RCC 7860 (cell line): ENCODE measurements at regions not wholly inside any gene's neighbourhood (a gene's known extent, or its start where the extent isn't known, plus 50 kb on each side); places are given as distances from the start of the nearest gene placed in this dataset.
A peak's percentile ranks its signal among the peaks of the same experiment; 100 is the strongest.
"Not testable (repeated sequence)": the region's sequence is repeated elsewhere in the genome, so short reads cannot be mapped to it uniquely, and the experiment has no call there.

Experiments
- DNase-seq: peaks from one replicate; pipeline ENCODE4 v3.0.0-alpha.2; 2015; ENCODE audit warnings: low spot score
- FAIRE-seq: peaks from 2 replicates; lab custom pipeline; 2012; peaks lifted over from hg19 to GRCh38; lab: Jason Lieb, UNC

DNA sequence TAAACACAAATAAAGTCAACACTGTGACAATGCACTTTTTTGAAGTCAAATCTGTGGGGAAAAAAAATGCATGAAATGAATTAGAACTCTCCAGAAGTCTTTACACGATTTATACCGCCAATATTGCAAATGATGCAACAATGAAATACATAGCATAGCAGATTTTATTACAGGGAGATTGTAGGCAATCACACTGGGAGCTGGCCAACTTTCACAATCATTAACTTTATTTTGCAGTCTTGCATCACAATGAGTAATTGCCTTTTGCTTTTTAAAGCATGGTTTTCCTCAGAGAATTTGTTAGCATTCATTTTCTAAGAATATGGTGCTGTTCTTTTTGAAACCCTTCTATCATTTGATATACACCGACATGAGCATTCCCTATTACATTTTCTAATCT lies 366.4 kb upstream of the FSIP2 start:
- FAIRE-seq (peak; percentile 46), DNase-seq (no peak)

DNA sequence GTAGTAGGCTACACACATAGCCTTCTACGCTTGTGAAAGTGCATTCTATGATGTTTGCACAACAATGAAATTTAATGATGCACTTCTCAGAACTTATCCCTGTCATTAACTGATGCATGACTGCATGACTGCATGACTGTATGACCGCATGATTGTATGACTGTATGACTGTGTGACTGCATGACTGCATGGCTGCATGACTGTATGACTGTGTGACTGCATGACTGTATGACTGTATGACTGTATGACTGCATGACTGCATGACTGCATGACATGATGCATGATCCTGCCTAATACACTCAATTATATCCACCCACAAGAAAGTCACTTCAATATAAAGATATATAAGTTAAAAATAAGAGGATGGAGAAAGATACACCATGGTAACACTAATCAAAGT lies 365.4 kb upstream of the FSIP2 start:
- no peak for FAIRE-seq
- no peak for DNase-seq

DNA sequence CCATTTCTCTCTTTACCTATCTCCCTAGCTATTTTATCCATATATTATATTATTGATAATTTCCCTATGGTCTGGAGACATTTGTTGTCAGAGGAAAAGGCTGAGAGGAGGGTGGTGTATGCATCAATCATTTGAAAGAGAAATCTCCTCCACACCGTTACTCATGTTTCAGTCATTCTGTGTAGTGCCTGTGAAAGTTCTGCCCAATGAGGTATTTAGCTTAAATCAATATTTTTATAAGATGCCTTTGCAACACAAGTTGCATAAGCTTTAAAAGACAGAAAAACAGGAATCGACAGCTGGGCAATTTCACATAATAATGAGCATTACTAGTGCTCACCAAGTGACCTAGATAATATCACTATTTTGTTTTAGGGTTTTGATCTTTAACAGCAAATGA lies 363.7 kb upstream of the FSIP2 start:
- FAIRE-seq (no peak), DNase-seq (no peak)

DNA sequence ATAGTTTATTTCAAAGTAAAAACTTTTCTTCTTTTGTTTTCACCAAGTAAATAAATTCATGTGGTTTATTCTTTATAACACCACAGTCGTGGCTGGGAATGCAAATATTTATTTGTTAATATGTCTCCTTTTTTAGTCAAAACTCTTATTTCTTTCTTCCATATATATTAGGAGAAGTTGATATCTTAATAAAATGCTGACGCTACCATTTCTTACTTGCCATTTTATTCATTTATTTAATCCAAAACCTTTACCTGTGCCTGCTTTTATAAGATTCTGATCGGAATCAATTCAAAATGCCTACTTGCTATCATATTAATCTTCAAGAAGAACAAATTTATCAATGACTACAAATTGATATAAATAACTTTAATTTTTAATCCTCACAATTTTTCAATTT lies 362.9 kb upstream of the FSIP2 start:
- DNase-seq (no peak), FAIRE-seq (no peak)

DNA sequence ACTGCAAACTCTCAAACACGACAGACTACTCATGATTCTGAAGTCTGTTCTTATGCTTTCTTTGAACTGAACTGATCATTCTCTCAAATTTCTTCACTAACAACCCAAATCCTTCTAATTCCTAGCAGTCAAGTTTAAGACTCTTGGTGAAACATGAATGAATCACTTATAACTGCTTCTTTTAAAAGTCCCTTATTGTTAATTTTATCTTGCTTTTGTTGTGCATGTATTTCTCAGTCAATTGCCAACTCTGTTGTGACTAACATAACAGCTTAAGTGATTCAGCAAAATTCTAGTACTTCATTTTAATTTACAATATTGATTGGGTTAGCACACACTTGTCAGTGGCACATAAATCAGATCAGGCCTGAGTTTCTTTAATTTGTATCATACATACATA lies 357.0 kb upstream of the FSIP2 start:
- FAIRE-seq (no peak), DNase-seq (no peak)

DNA sequence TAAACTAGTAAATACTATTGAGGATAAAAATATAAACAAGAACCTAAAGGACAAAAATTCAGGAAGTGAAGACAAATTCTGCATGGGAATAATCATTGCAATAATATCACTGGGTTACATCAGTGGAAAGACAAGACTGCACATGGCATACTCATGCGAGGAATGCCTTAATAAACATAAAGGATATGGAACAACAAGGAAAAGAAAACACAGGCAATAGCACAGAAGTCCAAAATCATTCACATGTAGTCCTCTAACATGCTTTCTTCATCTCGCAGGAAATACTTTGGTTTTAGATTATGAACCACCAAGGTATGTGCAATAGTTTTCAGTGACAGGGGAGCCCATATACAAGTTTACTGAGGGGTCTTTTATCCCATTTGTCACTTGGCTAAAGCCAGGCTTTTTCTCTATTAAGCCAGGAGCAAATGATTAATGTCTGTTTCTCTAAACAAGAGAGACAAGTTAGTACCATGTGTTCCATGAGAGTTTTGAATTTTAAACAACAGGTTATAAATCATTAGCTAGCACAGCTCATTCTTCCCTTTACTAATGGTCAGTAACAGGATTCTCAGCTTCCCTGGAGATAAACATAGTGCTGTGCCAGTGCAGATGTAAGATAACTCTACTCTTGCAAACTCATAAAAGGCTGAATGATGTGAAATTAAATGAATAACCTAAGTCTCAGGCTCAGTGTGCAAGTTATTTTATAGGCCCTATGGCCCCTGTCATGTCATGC lies 353.6 kb upstream of the FSIP2 start:
- FAIRE-seq (no peak), DNase-seq (no peak)

DNA sequence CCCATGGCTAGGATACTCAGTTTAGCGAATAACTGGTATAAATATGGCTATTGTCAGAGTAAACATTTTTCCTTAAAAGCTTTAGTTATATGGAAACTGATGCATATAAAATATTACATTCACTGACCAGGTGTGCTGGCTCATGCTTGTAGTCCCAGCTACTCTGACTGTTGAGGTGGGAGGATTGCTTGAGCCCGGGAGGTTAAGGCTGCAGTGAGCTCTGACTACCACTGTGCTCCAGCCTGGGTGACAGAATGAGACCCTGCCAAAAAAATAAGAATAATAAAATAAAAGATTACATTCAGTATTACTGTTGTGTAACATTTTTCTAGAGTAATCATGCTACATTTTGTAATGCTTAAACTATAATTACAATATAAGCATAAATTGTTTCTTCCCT lies 350.4 kb upstream of the FSIP2 start:
- FAIRE-seq, result no peak

DNA sequence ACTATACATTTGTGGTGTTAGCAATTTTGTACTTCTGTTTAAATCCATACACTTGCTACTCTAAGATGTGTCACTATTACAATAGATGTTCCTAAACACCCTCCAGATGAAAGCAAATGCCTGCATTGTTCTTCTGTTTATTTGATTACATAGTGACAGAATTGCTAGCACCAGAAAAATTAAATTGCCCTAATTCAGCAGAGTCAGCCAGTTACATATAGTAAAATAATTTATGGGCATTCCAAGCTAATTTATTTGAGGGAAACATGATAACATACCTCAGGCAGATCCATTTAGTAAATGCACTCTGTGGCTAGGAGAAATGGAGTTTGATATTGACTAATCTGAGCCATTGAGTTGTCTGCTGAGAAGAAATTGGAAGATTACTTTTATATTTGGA lies 347.1 kb upstream of the FSIP2 start:
- no peak for DNase-seq
- no peak for FAIRE-seq

More for the DNA sequence above, 350.4 kb upstream of the FSIP2 start:
- DNase-seq, result no peak

DNA sequence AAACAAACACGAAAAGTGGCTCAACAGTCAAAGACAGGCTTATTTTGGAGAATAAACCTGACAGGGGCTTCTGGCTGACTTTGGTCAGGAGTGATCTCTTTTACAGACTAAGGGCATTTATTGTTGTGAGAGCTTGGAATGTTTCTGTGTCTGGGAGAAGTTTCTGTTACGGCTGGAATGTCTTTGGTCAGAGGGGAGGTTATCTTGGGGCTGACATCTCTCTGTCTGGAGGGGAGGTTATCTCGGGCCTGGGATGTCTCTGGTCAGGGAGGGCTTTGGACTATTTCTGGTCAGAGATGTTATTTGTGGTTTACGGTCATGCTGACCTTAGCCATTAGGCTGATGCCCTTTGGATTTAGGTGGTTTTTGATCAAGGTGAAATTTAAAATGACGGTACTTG lies 345.5 kb upstream of the FSIP2 start:
- FAIRE-seq, result no peak

DNA sequence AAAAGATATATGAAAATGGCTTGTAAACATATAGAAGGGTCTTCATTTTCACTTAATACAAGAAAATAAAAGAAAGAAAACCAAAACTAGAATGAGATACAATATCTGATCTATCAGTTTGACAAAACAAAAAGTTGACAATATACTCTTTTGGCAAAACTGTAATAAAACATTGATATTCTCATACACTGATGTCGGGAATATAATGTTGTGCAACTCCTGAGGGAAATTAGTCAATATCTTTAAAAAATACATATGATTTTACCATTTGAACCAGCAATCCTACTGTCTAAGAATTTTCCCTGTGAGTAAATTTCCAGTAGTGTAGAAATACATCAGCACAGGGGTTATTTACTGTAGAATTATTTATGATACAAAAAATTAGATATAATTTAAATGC lies 336.1 kb upstream of the FSIP2 start:
- FAIRE-seq (no peak), DNase-seq (no peak)

More for the DNA sequence above, 345.5 kb upstream of the FSIP2 start:
- no peak for DNase-seq

DNA sequence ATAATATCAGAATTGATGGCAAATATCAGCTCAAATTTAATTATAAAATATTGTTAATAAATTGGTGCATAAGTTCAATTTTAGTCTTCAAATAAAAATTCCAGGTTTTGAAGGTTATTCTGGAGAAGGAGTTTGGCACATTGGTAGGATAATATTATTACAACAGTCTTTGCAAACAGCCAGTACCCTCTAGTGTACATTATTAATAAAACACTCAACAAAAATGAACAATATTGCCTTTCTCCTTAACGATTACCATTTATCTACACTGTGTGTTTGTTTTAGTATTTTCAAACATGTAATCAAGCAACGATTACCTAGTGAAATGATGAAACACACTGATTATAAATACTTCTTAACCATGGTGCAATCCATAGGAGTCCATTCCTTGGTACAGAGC lies 334.0 kb upstream of the FSIP2 start:
- DNase-seq, result no peak
- FAIRE-seq, result no peak

DNA sequence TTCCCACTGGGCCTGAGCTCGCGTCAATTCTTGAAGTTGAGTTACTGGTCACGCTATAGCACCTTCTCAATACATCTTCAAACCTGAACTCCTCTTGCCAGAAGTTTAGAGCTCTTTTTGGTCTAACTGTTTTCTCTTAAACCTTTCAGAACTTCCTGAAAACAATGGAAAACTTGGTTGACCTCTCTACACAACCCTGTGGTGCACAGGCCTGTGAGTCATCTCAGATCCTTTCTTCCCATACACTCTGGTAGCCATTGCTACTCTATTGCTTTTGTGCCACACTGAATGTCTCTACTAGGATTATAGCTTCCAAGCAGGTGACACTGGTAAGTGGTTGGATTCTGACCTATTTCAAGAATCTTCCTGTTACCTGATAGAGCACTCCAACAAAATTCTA lies 321.5 kb upstream of the FSIP2 start:
- no peak for FAIRE-seq

DNA sequence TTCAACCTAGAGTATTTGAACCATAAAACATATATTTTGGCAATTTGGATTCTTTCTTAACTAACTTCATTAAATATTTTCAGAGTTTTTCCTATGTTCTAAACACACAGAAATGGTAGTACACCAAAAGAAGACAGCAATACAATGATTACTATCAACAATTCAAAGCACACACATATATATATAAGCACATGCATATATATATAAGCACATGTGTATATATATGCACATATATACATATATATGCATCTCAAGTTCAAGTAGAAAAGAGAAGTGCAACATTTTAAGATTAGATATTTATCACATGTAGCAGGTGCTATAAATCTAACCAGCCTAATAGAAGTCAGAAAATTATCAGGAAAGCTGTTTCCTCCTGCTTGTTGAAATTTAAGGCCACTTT lies 320.9 kb upstream of the FSIP2 start:
- no peak for DNase-seq
- no peak for FAIRE-seq

More for the DNA sequence above, 321.5 kb upstream of the FSIP2 start:
- DNase-seq, result no peak

DNA sequence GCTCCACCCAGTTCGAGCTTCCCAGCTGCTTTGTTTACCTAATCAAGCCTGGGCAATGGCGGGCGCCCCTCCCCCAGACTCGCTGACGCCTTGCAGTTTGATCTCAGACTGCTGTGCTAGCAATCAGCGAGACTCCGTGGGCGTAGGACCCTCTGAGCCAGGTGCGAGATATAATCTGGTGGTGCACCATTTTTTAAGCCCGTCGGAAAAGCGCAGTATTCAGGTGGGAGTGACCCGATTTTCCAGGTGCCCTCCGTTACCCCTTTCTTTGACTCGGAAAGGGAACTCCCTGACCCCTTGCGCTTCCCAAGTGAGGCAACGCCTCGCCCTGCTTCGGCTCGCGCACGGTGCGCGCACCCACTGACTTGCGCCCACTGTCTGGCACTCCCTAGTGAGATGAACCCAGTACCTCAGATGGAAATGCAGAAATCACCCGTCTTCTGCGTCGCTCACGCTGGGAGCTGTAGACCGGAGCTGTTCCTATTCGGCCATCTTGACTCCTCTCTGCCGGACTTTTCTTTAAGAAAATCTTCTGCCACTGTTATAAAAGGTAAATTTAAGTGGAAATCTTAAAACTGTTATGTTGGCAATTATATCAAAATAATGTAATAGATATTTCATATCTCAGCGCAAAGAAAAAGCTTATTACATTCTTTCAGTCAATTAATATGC lies 313.5 kb upstream of the FSIP2 start:
- FAIRE-seq, DNase-seq: not testable (repeated sequence)

DNA sequence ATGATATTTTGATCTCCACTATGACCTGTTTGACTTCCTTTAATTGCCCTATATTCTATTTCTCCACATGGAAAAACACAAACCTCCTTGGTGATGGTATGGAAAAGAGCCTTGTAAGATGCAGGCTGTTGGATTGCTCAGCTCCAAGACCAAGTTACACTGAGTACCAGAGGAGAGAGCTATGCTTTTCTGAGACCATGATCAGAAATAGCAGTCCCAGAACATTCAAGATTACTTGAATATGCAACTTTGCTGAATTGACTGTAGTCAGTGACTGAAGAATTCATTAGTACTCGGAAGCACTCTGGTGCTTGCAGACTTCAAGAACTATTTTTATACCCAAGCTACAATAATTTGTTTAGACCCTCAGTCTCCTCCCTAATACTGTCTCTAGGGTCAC lies 310.6 kb upstream of the FSIP2 start:
- DNase-seq (no peak), FAIRE-seq (no peak)

DNA sequence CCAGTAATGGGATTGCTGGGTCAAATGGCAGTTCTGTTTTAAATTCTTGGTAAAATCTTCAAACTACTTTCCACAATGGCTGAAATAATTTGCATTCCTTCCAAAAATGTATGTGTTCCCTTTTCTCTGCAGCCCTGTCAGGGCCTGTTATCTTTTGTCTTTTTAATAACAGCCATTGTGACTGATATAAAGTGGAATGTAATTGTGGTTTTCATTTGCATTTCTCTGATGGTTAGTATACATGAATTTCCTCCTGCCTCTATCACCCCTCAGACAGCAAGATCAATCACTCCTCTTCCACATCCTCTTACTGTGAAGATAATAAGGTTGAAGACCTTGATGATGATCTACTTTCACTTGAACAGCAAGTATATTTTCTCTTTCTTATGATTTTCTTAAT lies 304.8 kb upstream of the FSIP2 start:
- FAIRE-seq (no peak), DNase-seq (no peak)

DNA sequence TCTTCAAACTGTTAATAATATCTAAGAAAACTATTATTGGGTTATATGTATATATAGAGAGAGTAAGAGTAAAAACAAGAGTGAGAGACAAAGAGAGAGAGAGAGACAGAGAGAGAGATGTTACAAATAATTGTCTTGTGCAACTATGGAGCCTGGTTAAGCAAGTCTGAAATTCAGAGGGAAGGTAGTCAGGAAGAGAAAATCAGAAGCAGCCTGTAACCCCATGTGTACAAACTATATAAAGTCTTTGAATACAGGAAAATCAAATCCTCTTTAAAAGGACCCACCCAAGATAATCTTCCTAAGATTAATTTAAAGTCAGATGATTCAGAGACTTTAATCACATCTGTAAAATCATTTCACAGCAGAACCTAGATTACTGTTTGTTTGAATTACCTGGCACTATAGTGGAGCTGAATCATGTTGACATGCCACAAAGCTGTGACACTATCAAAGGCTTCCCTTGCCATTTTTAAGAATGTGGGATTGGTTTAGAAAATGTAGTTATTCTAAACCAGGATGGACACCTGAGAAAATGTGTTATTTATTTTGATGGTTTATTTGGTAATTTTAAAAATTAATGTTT lies 301.7 kb upstream of the FSIP2 start:
- DNase-seq (no peak), FAIRE-seq (no peak)

DNA sequence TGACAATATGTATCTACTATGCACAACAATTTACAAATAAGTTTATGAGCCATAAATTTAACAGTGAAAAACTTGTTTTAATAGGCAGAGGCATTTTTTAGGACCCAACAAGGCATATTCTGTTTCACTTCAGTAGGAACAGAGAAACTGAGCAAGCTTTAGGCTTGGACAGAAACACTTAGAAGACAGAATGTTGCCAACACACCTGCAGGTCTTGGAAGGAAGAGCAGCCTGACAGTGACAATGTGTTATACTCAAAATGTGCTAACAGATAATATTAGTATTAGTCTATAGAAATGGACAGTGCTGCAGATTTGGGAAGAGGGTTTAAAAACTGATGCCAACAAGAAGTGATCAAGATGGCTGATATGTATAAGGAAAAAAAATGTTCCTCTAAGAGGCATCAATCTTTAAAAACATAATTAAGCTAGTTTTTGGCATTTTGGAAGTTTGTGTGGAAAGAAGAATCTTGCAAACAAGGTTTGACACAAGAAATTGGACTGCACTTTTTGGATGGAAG lies 297.1 kb upstream of the FSIP2 start:
- FAIRE-seq, result no peak
- no peak for DNase-seq

DNA sequence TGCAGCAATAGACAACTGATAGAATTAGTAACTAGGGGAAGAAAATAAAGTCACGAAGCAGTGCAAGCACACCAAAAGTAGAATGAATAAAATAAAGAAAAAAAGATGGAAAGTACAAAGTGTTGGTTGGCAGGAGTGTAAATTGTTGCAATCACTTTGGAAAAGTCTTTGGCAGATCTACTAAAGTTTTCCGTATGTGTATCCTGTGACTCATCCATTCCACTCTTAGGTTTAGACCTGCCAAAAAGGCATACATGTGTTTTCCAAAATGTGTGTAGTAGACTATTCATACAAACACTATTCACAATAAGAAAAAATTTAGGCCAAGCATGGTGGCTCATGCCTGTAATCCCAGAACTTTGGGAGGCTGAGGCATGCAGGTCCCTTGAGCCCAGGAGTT lies 282.1 kb upstream of the FSIP2 start:
- no peak for FAIRE-seq
- DNase-seq, result no peak

DNA sequence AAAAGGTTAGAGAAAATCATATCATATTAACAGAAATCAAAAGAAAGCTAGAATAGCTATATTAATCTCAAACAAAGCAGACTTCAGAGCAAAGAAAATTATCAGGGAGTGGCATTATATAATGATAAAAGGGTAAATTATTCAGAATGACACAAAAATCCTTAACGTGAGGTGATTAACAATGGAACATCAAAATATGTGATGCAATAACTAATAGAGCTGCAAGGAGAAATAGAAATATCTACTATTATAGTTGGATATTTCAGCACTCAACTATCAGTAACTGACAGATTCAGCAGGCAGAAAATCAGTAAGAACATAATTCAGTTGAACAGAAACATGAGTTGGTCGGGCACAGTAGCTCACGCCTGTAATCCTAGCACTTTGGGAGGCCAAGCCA lies 275.1 kb upstream of the FSIP2 start:
- FAIRE-seq, result no peak
- DNase-seq, result no peak

DNA sequence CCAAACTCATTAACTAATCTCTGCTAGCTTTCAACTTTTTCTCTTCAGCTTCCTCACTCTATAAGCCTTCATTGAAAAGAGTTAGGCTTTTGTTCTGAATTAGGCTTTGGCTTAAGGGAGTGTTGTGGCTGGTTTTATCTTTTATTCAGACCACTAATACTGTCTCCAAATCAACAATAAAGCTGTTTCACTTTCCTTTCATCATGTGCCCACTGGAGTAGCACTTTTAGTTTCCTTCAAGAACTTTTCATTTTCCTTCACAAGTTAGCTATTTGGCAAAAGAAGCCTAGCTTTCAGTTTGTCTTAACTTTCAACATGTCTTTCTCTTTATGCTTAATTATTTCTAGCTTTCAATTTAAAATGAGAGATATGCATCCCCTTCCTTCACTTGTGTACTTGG lies 271.7 kb upstream of the FSIP2 start:
- DNase-seq (no peak), FAIRE-seq (no peak)

DNA sequence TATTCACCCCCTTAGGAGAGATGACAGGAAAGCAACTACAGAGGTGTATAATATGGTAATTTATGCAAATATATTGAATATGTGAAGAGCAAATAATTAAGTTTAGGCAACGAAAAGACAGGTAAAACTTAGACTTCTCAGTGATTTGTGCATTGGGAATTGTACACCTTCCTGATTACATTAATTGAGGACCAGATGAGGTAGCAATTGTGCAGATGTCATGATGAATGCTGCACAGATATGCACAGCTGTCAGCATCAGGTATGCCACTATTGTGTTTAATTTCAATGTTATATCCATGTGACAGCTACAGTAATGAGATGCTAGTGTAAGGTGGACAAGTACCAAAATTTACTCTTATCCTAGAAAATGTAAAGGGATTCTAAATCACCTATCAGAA lies 267.2 kb upstream of the FSIP2 start:
- DNase-seq (no peak), FAIRE-seq (no peak)
